CD4-positive, alpha-beta memory T cell (primary cell): ENCODE measurements at regions not wholly inside any gene's neighbourhood (a gene's known extent, or its start where the extent isn't known, plus 50 kb on each side); places are given as distances from the start of the nearest gene placed in this dataset.

ENCODE experiments used
- CTCF ChIA-PET: fragments of 350-600 bp; sonication (Branson Sonifier 250); formaldehyde crosslinking; loops from one replicate; lab custom pipeline; 2021; ENCODE audit warnings: inconsistent platforms; ENCODE audit not compliant: partially characterized antibody; lab: Charles Lee
- POLR2A ChIA-PET: fragments of 350-600 bp; sonication (Branson Sonifier 250); formaldehyde crosslinking; loops from one replicate; lab custom pipeline; 2021; ENCODE audit not compliant: partially characterized antibody; lab: Charles Lee
- DNase-seq, 5 donors: peaks; one replicate each; pipeline versions ENCODE4 v3.0.0 to v3.0.0-alpha.2; 2020 to 2022; ENCODE audit warnings: mixed read lengths in 1 of 5
- H3K27ac ChIP-seq: one replicate; pipeline ENCODE4 v1.7.0; 2013; ENCODE audit warnings: low read depth, low read length
- H3K27me3 ChIP-seq: 2 replicates; pipeline ENCODE4 v1.7.0; 2013; ENCODE audit warnings: mild to moderate bottlenecking, low read length, moderate library complexity; ENCODE audit not compliant: insufficient read depth
- H3K36me3 ChIP-seq: 2 replicates; pipeline ENCODE4 v1.7.0; 2013; ENCODE audit warnings: mild to moderate bottlenecking, low read length, moderate library complexity; ENCODE audit not compliant: insufficient read depth
- H3K4me1 ChIP-seq: 2 replicates; pipeline ENCODE4 v1.7.0; 2013; ENCODE audit warnings: mild to moderate bottlenecking, low read length, moderate library complexity; ENCODE audit not compliant: insufficient read depth
- H3K4me3 ChIP-seq, 2 donors: one replicate each; pipeline ENCODE4 v1.7.0; 2013; ENCODE audit warnings: low read length in 2 of 2, mild to moderate bottlenecking in 1 of 2
- H3K9me3 ChIP-seq, 2 donors: one replicate each; pipeline ENCODE4 v1.7.0; 2013; ENCODE audit warnings: low read length in 2 of 2, control low read depth in 1 of 2; ENCODE audit not compliant: control insufficient read depth in 1 of 2
- H3K27ac Mint-ChIP-seq, 7 donors: one replicate each; pipeline ENCODE4 v1.8.0; 2020 to 2021; ENCODE audit warnings: mixed read lengths in 7 of 7, mild to moderate bottlenecking in 6 of 7, inconsistent platforms in 3 of 7, moderate library complexity in 3 of 7
- H3K27me3 Mint-ChIP-seq, 2 donors: one replicate each; pipeline ENCODE4 v1.8.0; 2020 to 2021; ENCODE audit warnings: mixed read lengths in 2 of 2
- H3K36me3 Mint-ChIP-seq, 2 donors: one replicate each; pipeline ENCODE4 v1.8.0; 2020 to 2021; ENCODE audit warnings: mixed read lengths in 2 of 2, inconsistent platforms in 1 of 2, mild to moderate bottlenecking in 1 of 2
- H3K4me1 Mint-ChIP-seq, 4 donors: one replicate each; pipeline ENCODE4 v1.8.0; 2020 to 2021; ENCODE audit warnings: mixed read lengths in 4 of 4, mild to moderate bottlenecking in 1 of 4
- H3K4me3 Mint-ChIP-seq, 8 donors: one replicate each; pipeline ENCODE4 v1.8.0; 2020 to 2021; ENCODE audit warnings: mixed read lengths in 8 of 8, mild to moderate bottlenecking in 7 of 8, moderate library complexity in 6 of 8, inconsistent platforms in 3 of 8
- H3K9me3 Mint-ChIP-seq, 8 donors: one replicate each; pipeline ENCODE4 v1.8.0; 2020 to 2021; ENCODE audit warnings: mixed read lengths in 8 of 8, mild to moderate bottlenecking in 5 of 8, inconsistent platforms in 3 of 8, moderate library complexity in 1 of 8
- intact Hi-C: fragments of 100-400 bp; cut with micrococcal nuclease; formaldehyde crosslinking; loops from one replicate; pipeline ENCODE4 v1.15.1; 2023

- no peaks in the 10 kb centered on the region for H3K36me3 ChIP-seq
- Mint-ChIP-seq H3K4me3 (peak overlapping the region in 1 of 8 donors; percentile 13), H3K4me1 (peaks cover 12 to 36% (median 23%) of the 10 kb centered on the region in 4 donors), H3K9me3 (peaks cover 3 to 29% (median 22%) of the 10 kb centered on the region in 8 donors), H3K27ac (peak overlapping the region; percentile 39 to 97 (median 92)), H3K27me3 (no peaks in the 10 kb centered on the region), H3K36me3 (peaks cover 19 to 22% of the 10 kb centered on the region in 2 donors)
- CTCF ChIA-PET: interaction anchor here (2.0 kb wide), 1 partner anchor 11 kb away, joined by 6 read pairs; no protein-coding TSS in a partner anchor
- peak overlapping the region; percentile 78 for H3K27ac ChIP-seq
- intact Hi-C loops: no loop called here
- no peak overlapping the region for H3K4me3 ChIP-seq
- POLR2A ChIA-PET: interaction anchor here (1.8 kb wide), 1 partner anchor 11 kb away, joined by 11 read pairs; no protein-coding TSS in a partner anchor
- peaks cover 24% of the 10 kb centered on the region for H3K4me1 ChIP-seq
- H3K27me3 ChIP-seq: no peaks in the 10 kb centered on the region
- H3K9me3 ChIP-seq: peaks cover 0 to 5% of the 10 kb centered on the region in 2 donors
- DNase-seq: no peak
These were observed 1493.5 kb upstream of the TMEM132C start for GRCh38 chr12:126773491-126773890.

- ChIA-PET POLR2A (interaction anchor here (0.8 kb wide), 1 partner anchor 9 kb away, joined by 4 read pairs; no protein-coding TSS in a partner anchor), CTCF (interaction anchor here (1.1 to 3.0 kb wide), 3 partner anchors 9 to 28 kb away, joined by 3 to 12 read pairs (median 11); no protein-coding TSS in a partner anchor)
- no peaks in the 10 kb centered on the region for H3K9me3 ChIP-seq
- peaks cover 6 to 7% of the 10 kb centered on the region in 2 donors for H3K36me3 Mint-ChIP-seq
- no peaks in the 10 kb centered on the region for H3K36me3 ChIP-seq
- H3K27me3 Mint-ChIP-seq: no peaks in the 10 kb centered on the region
- no peak overlapping the region for H3K4me3 Mint-ChIP-seq
- no peaks in the 10 kb centered on the region for H3K27me3 ChIP-seq
- H3K27ac ChIP-seq: no peak overlapping the region
- no peak overlapping the region for H3K4me3 ChIP-seq
- H3K4me1 Mint-ChIP-seq: peaks cover 0 to 20% (median 7%) of the 10 kb centered on the region in 4 donors
- peaks cover 0 to 16% (median 8%) of the 10 kb centered on the region in 8 donors for H3K9me3 Mint-ChIP-seq
- no peak overlapping the region for H3K27ac Mint-ChIP-seq
- H3K4me1 ChIP-seq: no peaks in the 10 kb centered on the region
- no peak for DNase-seq
- intact Hi-C loops: no loop called here
These were observed 1490.8 kb upstream of the TMEM132C start for GRCh38 chr12:126776026-126776655.

DNA sequence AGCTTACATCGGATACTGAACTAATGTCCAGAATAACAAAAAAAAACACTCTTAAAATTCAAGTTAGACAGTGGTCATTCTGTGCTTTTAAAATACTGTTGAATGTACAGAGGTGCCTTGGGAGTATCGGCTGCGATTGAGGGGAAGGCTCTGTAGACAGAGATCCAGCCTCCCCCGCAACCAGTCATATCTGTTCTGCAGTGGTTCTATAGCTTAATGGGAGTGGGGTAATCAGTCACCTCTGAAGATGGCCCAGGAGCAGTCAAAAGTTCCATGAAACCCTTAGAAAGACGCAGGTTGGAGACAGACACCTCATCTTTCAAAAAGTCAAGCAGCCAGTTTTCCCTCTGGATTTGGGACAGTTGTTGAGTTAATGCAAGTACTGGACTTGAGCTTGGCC lies 1486.6 kb upstream of the TMEM132C start:
- no peaks in the 10 kb centered on the region for H3K27me3 ChIP-seq
- peaks cover 0 to 2% (median 0%) of the 10 kb centered on the region in 8 donors for H3K9me3 Mint-ChIP-seq
- peaks cover under 1% of the 10 kb centered on the region for H3K4me1 ChIP-seq
- H3K36me3 Mint-ChIP-seq: no peaks in the 10 kb centered on the region
- H3K9me3 ChIP-seq: no peaks in the 10 kb centered on the region
- no peaks in the 10 kb centered on the region for H3K27me3 Mint-ChIP-seq
- ChIA-PET POLR2A (no interaction called here), CTCF (interaction anchor here (1.2 kb wide), 1 partner anchor 8 kb away, joined by 4 read pairs; no protein-coding TSS in a partner anchor)
- H3K4me1 Mint-ChIP-seq: peaks cover 3 to 29% (median 15%) of the 10 kb centered on the region in 4 donors
- no peak overlapping the region for H3K4me3 ChIP-seq
- no peak for DNase-seq
- no peak overlapping the region for H3K4me3 Mint-ChIP-seq
- intact Hi-C loops: no loop called here
- H3K27ac ChIP-seq: no peak overlapping the region
- no peak overlapping the region for H3K27ac Mint-ChIP-seq
- H3K36me3 ChIP-seq: no peaks in the 10 kb centered on the region

GRCh38 chr12:126781593-126781992 lies 1485.4 kb upstream of the TMEM132C start:
- H3K9me3 Mint-ChIP-seq: peaks cover 0 to 2% (median 0%) of the 10 kb centered on the region in 8 donors
- Histone ChIP-seq H3K4me1 (peaks cover 4% of the 10 kb centered on the region), H3K27ac (no peak overlapping the region), H3K36me3 (no peaks in the 10 kb centered on the region), H3K9me3 (no peaks in the 10 kb centered on the region), H3K27me3 (no peaks in the 10 kb centered on the region), H3K4me3 (no peak overlapping the region)
- ChIA-PET CTCF (interaction anchor here (5.4 kb wide), 1 partner anchor 33 kb away, joined by 39 read pairs; no protein-coding TSS in a partner anchor), POLR2A (no interaction called here)
- H3K27me3 Mint-ChIP-seq: peaks cover 0 to 1% of the 10 kb centered on the region in 2 donors
- peak overlapping the region in 1 of 8 donors; percentile 39 for H3K4me3 Mint-ChIP-seq
- DNase-seq: no peak
- H3K36me3 Mint-ChIP-seq: no peaks in the 10 kb centered on the region
- peaks cover 8 to 38% (median 22%) of the 10 kb centered on the region in 4 donors for H3K4me1 Mint-ChIP-seq
- peak overlapping the region in 1 of 7 donors; percentile 13 for H3K27ac Mint-ChIP-seq
- intact Hi-C loops: no loop called here

DNA sequence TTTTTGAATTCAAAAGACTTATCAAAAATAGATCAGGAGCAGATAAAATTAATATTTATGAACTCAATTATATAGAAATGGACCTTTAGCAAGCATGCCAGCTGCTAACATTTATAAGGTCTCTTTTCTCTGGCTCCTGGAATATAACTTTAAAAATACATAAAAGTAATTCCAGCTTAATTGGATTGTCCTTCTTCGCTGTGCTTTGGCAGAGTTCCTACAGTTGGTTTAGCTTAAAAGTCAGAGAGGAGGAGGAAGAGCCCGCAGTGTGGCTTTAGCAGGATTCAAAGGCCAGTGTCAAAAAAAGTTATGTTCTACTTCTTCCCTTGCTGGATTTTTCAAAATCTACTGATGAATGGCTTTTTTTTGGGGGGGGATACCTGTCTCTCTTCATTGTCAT lies 1484.9 kb upstream of the TMEM132C start:
- Histone ChIP-seq H3K4me3 (no peak overlapping the region), H3K36me3 (no peaks in the 10 kb centered on the region), H3K27ac (no peak overlapping the region), H3K9me3 (no peaks in the 10 kb centered on the region), H3K4me1 (peaks cover 4% of the 10 kb centered on the region), H3K27me3 (no peaks in the 10 kb centered on the region)
- Mint-ChIP-seq H3K27me3 (peaks cover 0 to 1% of the 10 kb centered on the region in 2 donors), H3K9me3 (peaks cover 0 to 2% (median 0%) of the 10 kb centered on the region in 8 donors), H3K4me1 (peaks cover 8 to 41% (median 23%) of the 10 kb centered on the region in 4 donors), H3K27ac (no peak overlapping the region), H3K4me3 (no peak overlapping the region), H3K36me3 (no peaks in the 10 kb centered on the region)
- ChIA-PET POLR2A (interaction anchor here (1.3 kb wide), 1 partner anchor 12 kb away, joined by 3 read pairs; no protein-coding TSS in a partner anchor), CTCF (interaction anchor here (0.9 to 5.4 kb wide), 3 partner anchors 21 to 93 kb away, joined by 3 to 51 read pairs (median 39); no protein-coding TSS in a partner anchor)
- intact Hi-C loops: no loop called here
- DNase-seq: no peak

GRCh38 chr12:126784328-126784921 lies 1482.5 kb upstream of the TMEM132C start:
- H3K4me1 Mint-ChIP-seq: peaks cover 8 to 41% (median 23%) of the 10 kb centered on the region in 4 donors
- peaks cover 0 to 4% (median under 1%) of the 10 kb centered on the region in 8 donors for H3K9me3 Mint-ChIP-seq
- Histone ChIP-seq H3K4me1 (peaks cover 4% of the 10 kb centered on the region), H3K27ac (no peak overlapping the region), H3K4me3 (no peak overlapping the region), H3K36me3 (no peaks in the 10 kb centered on the region), H3K27me3 (no peaks in the 10 kb centered on the region), H3K9me3 (no peaks in the 10 kb centered on the region)
- no peaks in the 10 kb centered on the region for H3K36me3 Mint-ChIP-seq
- H3K4me3 Mint-ChIP-seq: no peak overlapping the region
- H3K27ac Mint-ChIP-seq: peak overlapping the region in 3 of 7 donors; percentile 1 to 47 (median 38)
- intact Hi-C loops: loop anchor here (2.0 kb wide), 1 partner anchor 90 kb away; no protein-coding TSS in a partner anchor
- DNase-seq: peak in 3 of 5 donors; percentile 17 to 45 (median 26)
- ChIA-PET POLR2A (interaction anchor here (1.0 to 2.7 kb wide), 4 partner anchors 8 to 90 kb away, joined by 3 to 11 read pairs (median 4); no protein-coding TSS in a partner anchor), CTCF (interaction anchor here (0.8 to 5.4 kb wide), 20 partner anchors 7 to 91 kb away, joined by 3 to 51 read pairs (median 4); no protein-coding TSS in a partner anchor)
- peaks cover 0 to 1% of the 10 kb centered on the region in 2 donors for H3K27me3 Mint-ChIP-seq
